IPS-15b (cell line): ENCODE measurements at regions not wholly inside any gene's neighbourhood (a gene's known extent, or its start where the extent isn't known, plus 50 kb on each side); places are given as distances from the start of the nearest gene placed in this dataset.
"Not testable (repeated sequence)": the region's sequence is repeated elsewhere in the genome, so short reads cannot be mapped to it uniquely, and the experiment has no call there.

ENCODE experiments used
- H3K27me3 ChIP-seq: one replicate; pipeline ENCODE4 v1.6.1; 2013; ENCODE audit warnings: low read length; ENCODE audit not compliant: control insufficient read depth, insufficient read depth
- H3K36me3 ChIP-seq: one replicate; pipeline ENCODE4 v1.6.1; 2013; ENCODE audit warnings: low read length; ENCODE audit not compliant: control insufficient read depth, insufficient read depth
- H3K4me1 ChIP-seq: one replicate; pipeline ENCODE4 v1.6.1; 2013; ENCODE audit warnings: mild to moderate bottlenecking, low read length; ENCODE audit not compliant: control insufficient read depth, insufficient read depth
- H3K4me3 ChIP-seq: one replicate; pipeline ENCODE4 v1.5.1; 2013; ENCODE audit warnings: low read depth, low read length
- H3K9ac ChIP-seq: one replicate; pipeline ENCODE4 v1.6.1; 2013; ENCODE audit warnings: low read depth, mild to moderate bottlenecking, low read length
- H3K9me3 ChIP-seq: one replicate; pipeline ENCODE4 v1.6.1; 2013; ENCODE audit warnings: mild to moderate bottlenecking, low read length; ENCODE audit not compliant: control insufficient read depth, insufficient read depth

- no peak overlapping the region for H3K4me3 ChIP-seq
- H3K9me3 ChIP-seq = no peaks in the 10 kb centered on the region
- no peak overlapping the region for H3K9ac ChIP-seq
- no peaks in the 10 kb centered on the region for H3K27me3 ChIP-seq
- H3K4me1 ChIP-seq = no peaks in the 10 kb centered on the region
- H3K36me3 ChIP-seq = no peaks in the 10 kb centered on the region
Measured at GRCh38 chr14:86363047-86363446, 833.1 kb downstream of the FLRT2 start.

GRCh38 chr14:86357876-86358275 lies 827.9 kb downstream of the FLRT2 start:
- Histone ChIP-seq H3K36me3 (no peaks in the 10 kb centered on the region), H3K9ac (no peak overlapping the region), H3K27me3 (no peaks in the 10 kb centered on the region), H3K9me3 (no peaks in the 10 kb centered on the region), H3K4me1 (no peaks in the 10 kb centered on the region), H3K4me3 (no peak overlapping the region)

GRCh38 chr14:86357119-86357518 lies 827.2 kb downstream of the FLRT2 start:
- Histone ChIP-seq H3K9ac (no peak overlapping the region), H3K9me3 (no peaks in the 10 kb centered on the region), H3K36me3 (no peaks in the 10 kb centered on the region), H3K27me3 (no peaks in the 10 kb centered on the region), H3K4me3 (no peak overlapping the region), H3K4me1 (no peaks in the 10 kb centered on the region)

- Histone ChIP-seq H3K9ac (no peak overlapping the region), H3K4me1 (no peaks in the 10 kb centered on the region), H3K27me3 (no peaks in the 10 kb centered on the region), H3K4me3 (no peak overlapping the region), H3K9me3 (no peaks in the 10 kb centered on the region), H3K36me3 (no peaks in the 10 kb centered on the region)
Measured at GRCh38 chr14:86346818-86347384, 817.0 kb downstream of the FLRT2 start.

GRCh38 chr14:86334355-86334754 lies 804.4 kb downstream of the FLRT2 start:
- no peaks in the 10 kb centered on the region for H3K27me3 ChIP-seq
- no peak overlapping the region for H3K4me3 ChIP-seq
- no peaks in the 10 kb centered on the region for H3K9me3 ChIP-seq
- H3K9ac ChIP-seq = no peak overlapping the region
- no peaks in the 10 kb centered on the region for H3K4me1 ChIP-seq
- no peaks in the 10 kb centered on the region for H3K36me3 ChIP-seq

GRCh38 chr14:86333493-86333892 lies 803.5 kb downstream of the FLRT2 start:
- Histone ChIP-seq H3K4me1 (no peaks in the 10 kb centered on the region), H3K27me3 (no peaks in the 10 kb centered on the region)

GRCh38 chr14:86331341-86331740 lies 801.4 kb downstream of the FLRT2 start:
- H3K4me3 ChIP-seq = no peak overlapping the region
- no peaks in the 10 kb centered on the region for H3K36me3 ChIP-seq
- no peak overlapping the region for H3K9ac ChIP-seq
- H3K27me3 ChIP-seq = no peaks in the 10 kb centered on the region
- H3K4me1 ChIP-seq = no peaks in the 10 kb centered on the region
- no peaks in the 10 kb centered on the region for H3K9me3 ChIP-seq

More at GRCh38 chr14:86333493-86333892, 803.5 kb downstream of the FLRT2 start:
- Histone ChIP-seq H3K36me3 (no peaks in the 10 kb centered on the region), H3K9ac (no peak overlapping the region), H3K9me3 (no peaks in the 10 kb centered on the region), H3K4me3 (no peak overlapping the region)

GRCh38 chr14:86321151-86321550 lies 791.2 kb downstream of the FLRT2 start:
- no peaks in the 10 kb centered on the region for H3K4me1 ChIP-seq
- no peaks in the 10 kb centered on the region for H3K27me3 ChIP-seq
- no peaks in the 10 kb centered on the region for H3K36me3 ChIP-seq
- no peak overlapping the region for H3K4me3 ChIP-seq
- no peak overlapping the region for H3K9ac ChIP-seq
- no peaks in the 10 kb centered on the region for H3K9me3 ChIP-seq

GRCh38 chr14:86312154-86312665 lies 782.3 kb downstream of the FLRT2 start:
- H3K4me3 ChIP-seq = peak overlapping the region; percentile 50
- not testable (repeated sequence) for H3K9me3 ChIP-seq, H3K9ac ChIP-seq, H3K27me3 ChIP-seq, H3K4me1 ChIP-seq, H3K36me3 ChIP-seq

- Histone ChIP-seq H3K36me3 (no peaks in the 10 kb centered on the region), H3K27me3 (no peaks in the 10 kb centered on the region), H3K9me3 (no peaks in the 10 kb centered on the region)
Measured at GRCh38 chr14:86311151-86311550, 781.2 kb downstream of the FLRT2 start.

GRCh38 chr14:86310611-86311010 lies 780.7 kb downstream of the FLRT2 start:
- H3K9me3 ChIP-seq = no peaks in the 10 kb centered on the region
- no peak overlapping the region for H3K9ac ChIP-seq
- H3K27me3 ChIP-seq = no peaks in the 10 kb centered on the region
- H3K4me1 ChIP-seq = no peaks in the 10 kb centered on the region
- H3K4me3 ChIP-seq = no peak overlapping the region
- no peaks in the 10 kb centered on the region for H3K36me3 ChIP-seq

More at GRCh38 chr14:86311151-86311550, 781.2 kb downstream of the FLRT2 start:
- no peaks in the 10 kb centered on the region for H3K4me1 ChIP-seq
- no peak overlapping the region for H3K4me3 ChIP-seq
- no peak overlapping the region for H3K9ac ChIP-seq

GRCh38 chr14:86310148-86310547 lies 780.2 kb downstream of the FLRT2 start:
- H3K9ac ChIP-seq = no peak overlapping the region
- no peaks in the 10 kb centered on the region for H3K27me3 ChIP-seq
- H3K4me3 ChIP-seq = no peak overlapping the region
- no peaks in the 10 kb centered on the region for H3K4me1 ChIP-seq
- H3K9me3 ChIP-seq = no peaks in the 10 kb centered on the region
- H3K36me3 ChIP-seq = no peaks in the 10 kb centered on the region
